Suppressor macrophage treated with lipopolysaccharide for 4 hours (primary cell): ENCODE measurements at regions not wholly inside any gene's neighbourhood (a gene's known extent, or its start where the extent isn't known, plus 50 kb on each side); places are given as distances from the start of the nearest gene placed in this dataset.
"Not testable (repeated sequence)": the region's sequence is repeated elsewhere in the genome, so short reads cannot be mapped to it uniquely, and the experiment has no call there.

Source experiments
- DNase-seq: peaks from one replicate; pipeline ENCODE4 v3.0.0-alpha.2; 2020

DNA sequence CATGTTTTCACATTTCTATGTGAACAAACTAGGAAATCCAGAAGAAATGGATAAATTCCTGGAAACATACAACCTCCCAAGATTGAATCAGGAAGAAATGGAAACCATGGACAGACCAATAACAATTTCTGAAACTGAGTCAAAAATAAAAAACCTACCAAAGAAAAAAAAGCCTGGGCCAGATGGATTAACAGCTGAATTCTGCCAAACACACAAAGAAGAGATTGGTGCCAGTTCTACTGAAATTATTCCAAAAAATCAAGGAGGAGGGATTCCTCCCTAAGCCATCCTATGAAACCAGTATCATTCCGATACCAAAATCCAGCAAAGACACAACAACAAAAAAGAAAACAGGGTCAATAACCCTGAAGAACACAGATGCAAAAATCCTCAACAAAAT, 166.9 kb upstream of the FBXL7 start:
- no peak for DNase-seq

DNA sequence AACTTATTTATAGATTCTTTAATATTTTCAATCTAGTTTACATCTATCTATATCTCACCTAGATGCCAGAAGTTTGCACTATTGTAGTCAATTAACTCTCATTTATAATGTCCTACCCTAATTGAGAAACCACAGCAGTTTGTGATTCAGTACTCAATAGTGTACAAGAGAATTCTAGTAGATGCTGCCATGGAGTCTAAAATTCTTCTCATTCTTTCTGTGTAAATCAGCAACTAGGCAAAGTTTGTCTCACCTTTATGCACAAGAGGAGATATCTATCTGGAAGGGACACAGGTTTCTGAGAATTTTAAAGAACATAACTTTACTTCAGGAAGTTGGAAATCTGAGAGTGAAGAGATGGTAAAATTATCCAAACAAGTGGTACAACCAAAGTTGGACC, 173.0 kb upstream of the FBXL7 start:
- no peak for DNase-seq

DNA sequence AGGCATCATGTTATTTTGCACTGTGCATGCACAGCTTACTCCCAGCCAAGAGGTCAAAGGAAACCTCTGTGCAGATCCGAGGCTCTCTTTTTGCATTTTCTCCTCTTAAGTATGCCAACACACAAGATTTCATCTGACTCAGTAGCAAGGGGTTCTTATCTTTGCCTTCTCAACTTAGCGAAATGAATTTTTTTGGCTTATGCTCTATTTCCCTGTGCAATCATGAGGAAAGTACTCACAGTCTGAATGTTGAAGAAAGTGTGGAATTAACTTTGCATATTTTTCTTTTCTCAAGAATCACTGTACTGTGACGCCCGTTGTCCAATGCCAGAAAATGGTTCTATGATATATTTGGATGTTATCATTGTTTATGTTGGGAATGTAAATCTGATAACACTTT, 173.5 kb upstream of the FBXL7 start:
- DNase-seq: no peak

DNA sequence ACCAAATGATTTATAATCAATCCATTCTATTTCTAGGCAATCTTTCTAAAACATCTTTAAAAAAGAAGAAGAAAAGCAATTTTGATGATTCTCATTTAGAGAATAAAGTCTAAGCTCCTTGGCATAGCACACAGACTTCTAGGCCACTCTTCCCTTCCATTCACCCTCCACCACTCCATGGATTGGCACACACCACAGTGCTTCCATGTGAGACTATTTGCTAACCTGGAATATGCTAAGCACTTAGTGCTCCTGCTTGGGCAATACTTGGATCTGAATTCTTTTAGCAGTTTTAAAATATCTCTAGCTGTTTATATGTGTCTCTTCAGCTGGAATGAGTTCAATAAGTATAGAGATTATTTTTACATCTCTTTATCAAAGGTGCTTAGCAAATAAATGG, 177.6 kb upstream of the FBXL7 start:
- no peak for DNase-seq

GRCh38 chr5:15321776-15322175, 178.2 kb upstream of the FBXL7 start:
- no peak for DNase-seq

DNA sequence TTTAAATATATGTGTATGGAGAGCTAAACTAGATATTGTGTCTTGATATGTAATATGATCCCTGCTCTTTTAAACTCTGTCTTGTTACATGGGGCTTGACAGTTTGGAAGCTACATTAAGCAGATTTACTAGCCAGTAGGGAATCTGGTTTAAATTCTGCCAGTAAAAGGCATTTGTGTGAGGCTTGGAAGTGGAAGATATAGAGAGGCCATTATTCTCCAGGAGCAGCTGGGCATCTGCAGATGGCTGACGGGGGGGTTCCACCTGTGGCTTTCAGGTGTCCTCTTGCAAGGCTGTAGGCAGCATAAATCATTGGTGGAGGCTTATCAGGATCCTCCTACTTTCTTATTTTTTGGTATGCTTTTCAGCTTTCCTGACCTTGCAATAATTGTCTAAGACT, 179.1 kb upstream of the FBXL7 start:
- no peak for DNase-seq

- no peak for DNase-seq
Observed at GRCh38 chr5:15304914-15305834, 194.8 kb upstream of the FBXL7 start.

GRCh38 chr5:15304066-15304731, 195.8 kb upstream of the FBXL7 start:
- DNase-seq: no peak

DNA sequence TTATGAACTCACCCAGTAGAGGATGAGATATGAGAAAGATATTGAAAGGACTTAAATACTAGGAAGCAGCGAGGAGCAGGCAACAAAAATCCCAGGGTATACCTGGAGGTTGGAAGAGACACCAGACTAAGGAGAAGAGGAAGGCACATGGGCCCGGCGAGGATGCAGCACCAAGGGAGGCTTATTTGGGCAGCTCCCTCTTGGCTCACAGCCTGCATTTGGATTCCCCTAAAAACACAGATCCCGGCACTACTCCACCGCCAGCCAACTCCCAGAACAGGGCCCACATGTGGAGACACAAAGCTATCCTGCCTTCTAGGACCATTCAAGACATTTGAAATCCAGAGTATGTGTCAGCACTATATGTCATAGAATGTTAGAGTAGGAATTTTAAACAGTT, 199.8 kb upstream of the FBXL7 start:
- DNase-seq: no peak

DNA sequence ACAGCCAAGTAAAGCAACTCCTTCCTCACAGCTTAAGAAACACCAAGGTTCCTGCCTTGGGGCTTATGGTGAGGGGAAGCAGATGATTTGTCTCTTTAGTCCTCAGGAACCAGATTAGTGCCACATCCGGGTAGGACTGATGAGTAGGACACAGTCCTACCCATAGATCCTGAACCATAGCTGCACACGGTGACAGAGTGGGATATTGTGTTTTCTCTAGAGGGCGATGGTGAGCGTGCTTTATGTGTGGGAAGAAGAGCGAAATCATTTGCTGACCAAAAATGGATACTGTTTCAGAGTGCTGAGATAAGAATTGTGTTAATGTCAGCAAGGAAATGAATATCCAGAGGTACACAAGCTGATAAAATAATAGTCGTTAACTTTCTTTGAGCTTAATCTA, 209.0 kb upstream of the FBXL7 start:
- DNase-seq: no peak

- DNase-seq: no peak
Observed at GRCh38 chr5:15286650-15287049, 213.3 kb upstream of the FBXL7 start.

DNA sequence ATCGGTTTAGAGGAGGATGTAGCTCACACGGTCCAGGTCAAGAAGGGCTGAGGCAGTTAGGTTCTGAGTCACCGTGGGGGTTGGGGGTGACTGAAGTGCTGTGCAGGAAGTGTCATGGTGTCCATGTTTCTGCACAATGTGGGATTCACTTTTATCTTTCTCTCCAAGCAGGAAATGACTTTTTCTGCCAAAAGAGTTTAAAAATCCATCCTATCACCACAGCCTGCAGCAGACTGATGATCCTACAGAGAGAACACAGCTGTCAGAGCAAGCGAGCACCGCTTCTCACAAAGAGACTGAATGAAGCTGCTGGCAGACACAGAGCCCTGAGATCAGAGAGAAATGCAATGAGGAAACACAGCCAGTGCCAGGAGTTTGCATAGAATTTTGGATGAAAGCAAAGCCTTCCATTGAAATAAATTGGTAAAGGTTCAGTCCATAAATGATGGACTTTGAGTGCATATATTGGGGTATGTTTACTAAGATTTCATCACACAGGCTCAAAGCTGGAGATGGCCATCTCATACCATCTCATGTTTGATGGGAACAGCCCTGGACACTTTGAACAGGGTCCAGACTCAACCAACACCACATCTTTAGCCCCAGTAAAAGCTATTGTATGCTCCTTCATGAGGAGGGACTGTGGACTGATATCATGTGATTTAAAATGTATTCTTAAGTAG, 213.9 kb upstream of the FBXL7 start:
- DNase-seq: no peak

DNA sequence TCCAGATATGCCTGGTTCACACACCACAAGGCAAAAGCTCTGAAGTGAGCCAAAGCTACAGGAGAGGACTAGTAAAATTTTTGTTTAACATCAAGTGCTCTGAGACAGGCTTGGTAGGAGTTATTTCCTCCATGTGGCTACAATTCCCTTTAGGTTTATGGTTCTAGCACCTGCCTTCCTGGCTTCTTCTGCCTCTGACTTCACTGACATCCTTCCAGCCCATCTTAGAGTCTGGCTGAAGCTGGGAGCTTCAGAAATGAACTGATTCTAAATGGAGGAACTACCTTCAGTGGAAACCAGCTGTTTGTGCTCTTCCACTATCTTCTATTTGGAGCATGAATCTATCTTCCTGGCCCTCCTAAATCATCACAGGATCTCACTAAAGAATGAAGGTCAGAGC, 215.3 kb upstream of the FBXL7 start:
- DNase-seq: no peak

DNA sequence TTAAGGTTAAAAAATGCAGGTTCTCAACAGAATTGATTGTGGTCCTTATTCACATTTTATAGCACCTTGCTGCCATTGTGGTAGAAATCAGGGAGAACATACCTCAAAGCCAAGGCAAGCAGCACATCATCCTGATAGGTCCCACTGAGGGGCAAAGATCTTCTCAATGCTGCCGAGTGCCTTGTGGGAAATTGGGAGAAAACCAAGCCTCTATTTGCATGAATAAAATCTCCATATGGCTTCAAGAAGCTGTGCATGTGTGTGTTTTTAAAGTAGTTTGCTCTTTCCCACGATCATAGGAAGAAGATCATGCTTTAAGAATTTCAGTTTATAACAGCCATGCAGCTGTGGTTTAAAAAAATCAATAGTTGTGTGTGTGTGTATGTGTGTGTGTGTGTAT, 216.9 kb upstream of the FBXL7 start:
- no peak for DNase-seq

GRCh38 chr5:15282611-15283010, 217.4 kb upstream of the FBXL7 start:
- no peak for DNase-seq

DNA sequence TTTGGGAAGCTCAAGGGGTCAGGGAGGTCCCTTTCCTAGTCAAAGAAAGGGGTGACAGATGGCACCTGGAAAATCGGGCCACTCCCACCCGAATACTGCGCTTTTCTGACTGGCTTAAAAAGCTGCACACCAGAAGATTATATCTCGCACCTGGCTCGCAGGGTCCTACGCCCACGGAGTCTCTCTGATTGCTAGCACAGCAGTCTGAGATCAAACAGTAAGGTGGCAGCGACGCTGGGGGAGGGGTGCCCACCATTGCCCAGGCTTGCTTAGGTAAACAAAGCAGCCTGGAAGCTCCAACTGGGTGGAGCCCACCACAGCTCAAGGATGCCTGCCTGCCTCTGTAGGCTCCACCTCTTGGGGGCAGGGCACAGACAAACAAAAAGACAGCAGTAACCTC, 228.4 kb upstream of the FBXL7 start:
- DNase-seq: not testable (repeated sequence)

DNA sequence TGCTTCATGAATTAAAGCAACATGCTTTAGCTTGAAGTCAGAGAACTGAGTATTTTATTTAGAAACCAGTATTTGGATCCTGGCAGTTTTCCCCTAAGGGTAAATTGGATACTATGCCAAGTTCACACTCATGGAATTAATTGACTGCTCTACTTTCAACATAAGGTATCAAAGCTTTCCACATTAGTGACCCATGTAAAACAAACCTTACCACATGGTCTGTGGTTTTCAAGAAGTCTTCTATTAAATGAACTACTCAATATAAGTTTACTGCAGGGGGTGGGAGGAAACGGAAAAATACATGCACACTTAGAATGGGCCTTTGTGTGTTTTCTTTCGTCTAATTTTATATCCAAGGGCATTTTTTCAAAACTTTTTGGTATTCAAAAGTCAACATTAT, 232.0 kb upstream of the FBXL7 start:
- no peak for DNase-seq

GRCh38 chr5:15266841-15267240, 233.1 kb upstream of the FBXL7 start:
- no peak for DNase-seq

- no peak for DNase-seq
Observed at GRCh38 chr5:15266229-15266628, 233.8 kb upstream of the FBXL7 start.

- no peak for DNase-seq
Observed at GRCh38 chr5:15263942-15264341, 236.0 kb upstream of the FBXL7 start.

DNA sequence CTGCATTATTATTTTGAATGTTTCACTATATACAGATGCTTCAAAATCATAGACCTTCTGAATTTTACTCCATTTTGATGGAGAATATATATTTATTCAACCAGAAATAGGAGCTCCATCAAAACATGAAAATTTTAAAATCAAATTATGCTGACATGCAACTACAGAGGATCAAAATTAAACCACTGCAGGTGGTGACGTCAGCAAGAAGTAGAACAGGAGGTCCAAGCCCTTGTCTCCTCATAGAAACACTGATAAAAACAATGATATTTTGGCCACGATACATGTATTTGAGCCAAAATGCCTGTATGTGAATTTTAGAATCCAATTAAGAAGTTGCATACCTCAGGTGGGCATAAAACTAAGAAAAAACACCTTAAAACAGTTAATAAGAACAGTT, 236.6 kb upstream of the FBXL7 start:
- DNase-seq: no peak

- DNase-seq: no peak
Observed at GRCh38 chr5:15261269-15261995, 238.5 kb upstream of the FBXL7 start.
